ENCODE measurements at regions not wholly inside any gene's neighbourhood (a gene's known extent, or its start where the extent isn't known, plus 50 kb on each side); places are given as distances from the start of the nearest gene placed in this dataset.
"Not testable (repeated sequence)": the region's sequence is repeated elsewhere in the genome, so short reads cannot be mapped to it uniquely, and the experiment has no call there.

DNA sequence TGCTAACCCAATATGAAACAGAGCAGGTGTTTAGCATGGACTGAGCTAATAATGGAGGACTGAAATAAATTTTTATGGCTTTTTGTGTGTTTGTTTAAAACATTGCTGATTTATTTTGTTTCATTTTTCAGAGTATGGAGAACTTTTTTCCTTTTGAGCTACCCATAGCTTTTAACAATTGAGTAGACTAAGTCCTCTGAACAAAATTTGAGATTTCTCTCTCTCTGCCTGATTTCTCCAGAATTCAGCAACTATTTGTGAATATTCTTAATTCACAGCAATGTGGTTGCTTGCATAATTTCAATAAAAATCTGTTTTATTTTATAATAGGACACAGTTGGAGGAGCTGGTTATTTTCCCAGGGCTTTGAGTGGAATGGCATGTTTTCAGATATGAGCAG lies 103.7 kb downstream of the TPBG start:
- TF ChIP-seq, protein P1, sequence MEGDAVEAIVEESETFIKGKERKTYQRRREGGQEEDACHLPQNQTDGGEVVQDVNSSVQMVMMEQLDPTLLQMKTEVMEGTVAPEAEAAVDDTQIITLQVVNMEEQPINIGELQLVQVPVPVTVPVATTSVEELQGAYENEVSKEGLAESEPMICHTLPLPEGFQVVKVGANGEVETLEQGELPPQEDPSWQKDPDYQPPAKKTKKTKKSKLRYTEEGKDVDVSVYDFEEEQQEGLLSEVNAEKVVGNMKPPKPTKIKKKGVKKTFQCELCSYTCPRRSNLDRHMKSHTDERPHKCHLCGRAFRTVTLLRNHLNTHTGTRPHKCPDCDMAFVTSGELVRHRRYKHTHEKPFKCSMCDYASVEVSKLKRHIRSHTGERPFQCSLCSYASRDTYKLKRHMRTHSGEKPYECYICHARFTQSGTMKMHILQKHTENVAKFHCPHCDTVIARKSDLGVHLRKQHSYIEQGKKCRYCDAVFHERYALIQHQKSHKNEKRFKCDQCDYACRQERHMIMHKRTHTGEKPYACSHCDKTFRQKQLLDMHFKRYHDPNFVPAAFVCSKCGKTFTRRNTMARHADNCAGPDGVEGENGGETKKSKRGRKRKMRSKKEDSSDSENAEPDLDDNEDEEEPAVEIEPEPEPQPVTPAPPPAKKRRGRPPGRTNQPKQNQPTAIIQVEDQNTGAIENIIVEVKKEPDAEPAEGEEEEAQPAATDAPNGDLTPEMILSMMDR (conservative IDR thresholded peaks at IDR 0.05 in 1 of 2, IDR thresholded peaks at IDR 0.05 in 1 of 2; ENCODE audit: low read depth in 1 of 2, low read length in 2 of 2) = no peak
- TF ChIP-seq EZH2 (IDR thresholded peaks at IDR 0.05; ENCODE audit: low read length, missing control alignments) = no peak
- no peak overlapping the region for H3K4me2 ChIP-seq (ENCODE audit: extremely low read depth, insufficient read depth, low read length)
- no peaks in the 10 kb centered on the region for H3K79me2 ChIP-seq (ENCODE audit: control insufficient read depth, insufficient read depth, low read length)
- no peak overlapping the region for H3K27ac ChIP-seq (ENCODE audit: insufficient read depth, low read length)
- H3K9me3 ChIP-seq (ENCODE audit: control insufficient read depth, insufficient read depth, low read depth, low read length) = no peaks in the 10 kb centered on the region
- H4K20me1 ChIP-seq (ENCODE audit: control insufficient read depth, extremely low read depth, insufficient read depth, low read length) = no peaks in the 10 kb centered on the region
- no peaks in the 10 kb centered on the region for H3K4me1 ChIP-seq (ENCODE audit: control insufficient read depth, extremely low read depth, insufficient read depth, low read length)
- no peak overlapping the region for H2AFZ ChIP-seq (ENCODE audit: low read length)
- no peak overlapping the region for H3K9ac ChIP-seq (ENCODE audit: insufficient read depth, low read length)
- DNase-seq (ENCODE audit: low read depth in 2 of 2) = peak in 1 of 2 donors; percentile 1
- H3K4me3 ChIP-seq (replicated peaks in 1 of 4; ENCODE audit: control extremely low read depth in 1 of 4, insufficient read depth in 1 of 4, low read depth in 3 of 4, low read length in 4 of 4) = no peak overlapping the region
- no peaks in the 10 kb centered on the region for H3K27me3 ChIP-seq (ENCODE audit: control insufficient read depth, insufficient read depth, low read length)
- no peaks in the 10 kb centered on the region for H3K36me3 ChIP-seq (ENCODE audit: control insufficient read depth, insufficient read depth, low read length)

DNA sequence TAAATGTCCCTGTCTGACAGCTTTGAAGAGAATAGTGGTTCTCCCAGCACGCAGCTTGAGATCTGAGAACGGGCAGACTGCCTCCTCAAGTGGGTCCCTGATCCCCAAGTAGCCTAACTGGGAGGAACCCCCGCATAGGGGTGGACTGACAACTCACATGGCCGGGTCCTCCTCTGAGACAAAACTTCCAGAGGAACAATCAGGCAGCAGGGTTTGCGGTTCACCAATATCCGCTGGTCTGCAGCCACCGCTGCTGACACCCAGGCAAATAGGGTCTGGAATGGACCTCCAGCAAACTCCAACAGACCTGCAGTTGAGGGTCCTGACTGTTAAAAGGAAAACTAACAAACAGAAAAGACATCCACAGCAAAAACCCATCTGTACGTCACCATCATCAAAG lies 106.5 kb downstream of the TPBG start:
- H3K4me3 ChIP-seq (replicated peaks in 1 of 4; ENCODE audit: control extremely low read depth in 1 of 4, insufficient read depth in 1 of 4, low read depth in 3 of 4, low read length in 4 of 4); H3K9ac ChIP-seq (ENCODE audit: insufficient read depth, low read length); H2AFZ ChIP-seq (ENCODE audit: low read length); H3K4me2 ChIP-seq (ENCODE audit: extremely low read depth, insufficient read depth, low read length); H3K36me3 ChIP-seq (ENCODE audit: control insufficient read depth, insufficient read depth, low read length); H3K27ac ChIP-seq (ENCODE audit: insufficient read depth, low read length); H3K9me3 ChIP-seq (ENCODE audit: control insufficient read depth, insufficient read depth, low read depth, low read length); H3K4me1 ChIP-seq (ENCODE audit: control insufficient read depth, extremely low read depth, insufficient read depth, low read length); H3K27me3 ChIP-seq (ENCODE audit: control insufficient read depth, insufficient read depth, low read length); H3K79me2 ChIP-seq (ENCODE audit: control insufficient read depth, insufficient read depth, low read length); DNase-seq (ENCODE audit: low read depth in 2 of 2); H4K20me1 ChIP-seq (ENCODE audit: control insufficient read depth, extremely low read depth, insufficient read depth, low read length): not testable (repeated sequence)

DNA sequence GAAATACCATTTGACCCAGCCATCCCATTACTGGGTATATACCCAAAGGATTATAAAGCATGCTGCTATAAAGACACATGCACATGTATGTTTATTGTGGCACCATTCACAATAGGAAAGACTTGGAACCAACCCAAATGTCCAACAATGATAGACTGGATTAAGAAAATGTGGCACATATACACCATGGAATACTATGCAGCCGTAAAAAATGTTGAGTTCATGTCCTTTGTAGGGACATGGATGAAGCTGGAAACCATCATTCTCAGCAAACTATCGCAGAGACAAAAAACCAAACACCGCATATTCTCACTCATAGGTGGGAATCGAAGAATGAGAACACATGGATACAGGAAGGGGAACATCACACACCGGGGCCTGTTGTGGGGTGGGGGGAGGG lies 111.5 kb downstream of the TPBG start:
- not testable (repeated sequence) for H3K27me3 ChIP-seq (ENCODE audit: control insufficient read depth, insufficient read depth, low read length); H3K9ac ChIP-seq (ENCODE audit: insufficient read depth, low read length); H3K79me2 ChIP-seq (ENCODE audit: control insufficient read depth, insufficient read depth, low read length); H3K36me3 ChIP-seq (ENCODE audit: control insufficient read depth, insufficient read depth, low read length); H3K4me2 ChIP-seq (ENCODE audit: extremely low read depth, insufficient read depth, low read length); H3K4me3 ChIP-seq (replicated peaks in 1 of 4; ENCODE audit: control extremely low read depth in 1 of 4, insufficient read depth in 1 of 4, low read depth in 3 of 4, low read length in 4 of 4); H2AFZ ChIP-seq (ENCODE audit: low read length); H4K20me1 ChIP-seq (ENCODE audit: control insufficient read depth, extremely low read depth, insufficient read depth, low read length); H3K4me1 ChIP-seq (ENCODE audit: control insufficient read depth, extremely low read depth, insufficient read depth, low read length); H3K27ac ChIP-seq (ENCODE audit: insufficient read depth, low read length); DNase-seq (ENCODE audit: low read depth in 2 of 2); H3K9me3 ChIP-seq (ENCODE audit: control insufficient read depth, insufficient read depth, low read depth, low read length)

DNA sequence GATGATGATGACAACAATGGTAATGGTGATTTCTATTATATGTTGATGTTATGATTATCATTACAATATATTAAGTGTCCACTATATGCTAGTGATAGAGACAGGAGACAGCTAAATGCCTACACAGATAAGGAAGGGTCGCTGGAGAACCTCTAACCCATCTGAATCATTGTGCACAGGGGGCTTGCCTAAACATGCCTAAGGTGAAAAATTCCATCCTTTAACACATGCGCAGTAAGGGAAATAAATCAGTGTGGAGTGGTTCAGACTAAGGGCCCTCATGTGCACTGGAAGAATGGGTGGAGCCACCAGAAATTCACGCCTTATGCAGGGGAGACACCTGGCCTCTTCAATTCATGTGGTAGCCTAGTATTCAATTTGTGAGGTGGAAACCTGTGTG lies 120.4 kb downstream of the TPBG start:
- no peaks in the 10 kb centered on the region for H3K36me3 ChIP-seq (ENCODE audit: control insufficient read depth, insufficient read depth, low read length)
- DNase-seq (ENCODE audit: low read depth in 2 of 2) = no peak
- no peak overlapping the region for H2AFZ ChIP-seq (ENCODE audit: low read length)
- H3K9me3 ChIP-seq (ENCODE audit: control insufficient read depth, insufficient read depth, low read depth, low read length) = no peaks in the 10 kb centered on the region
- TF ChIP-seq EZH2 (IDR thresholded peaks at IDR 0.05; ENCODE audit: low read length, missing control alignments) = no peak
- TF ChIP-seq, protein P1 (conservative IDR thresholded peaks at IDR 0.05 in 1 of 2, IDR thresholded peaks at IDR 0.05 in 1 of 2; ENCODE audit: low read depth in 1 of 2, low read length in 2 of 2) = no peak
- no peak overlapping the region for H3K4me3 ChIP-seq (replicated peaks in 1 of 4; ENCODE audit: control extremely low read depth in 1 of 4, insufficient read depth in 1 of 4, low read depth in 3 of 4, low read length in 4 of 4)
- no peak overlapping the region for H3K4me2 ChIP-seq (ENCODE audit: extremely low read depth, insufficient read depth, low read length)
- H3K27me3 ChIP-seq (ENCODE audit: control insufficient read depth, insufficient read depth, low read length) = no peaks in the 10 kb centered on the region
- no peak overlapping the region for H3K9ac ChIP-seq (ENCODE audit: insufficient read depth, low read length)
- H4K20me1 ChIP-seq (ENCODE audit: control insufficient read depth, extremely low read depth, insufficient read depth, low read length) = no peaks in the 10 kb centered on the region
- H3K4me1 ChIP-seq (ENCODE audit: control insufficient read depth, extremely low read depth, insufficient read depth, low read length) = no peaks in the 10 kb centered on the region
- no peak overlapping the region for H3K27ac ChIP-seq (ENCODE audit: insufficient read depth, low read length)
- no peaks in the 10 kb centered on the region for H3K79me2 ChIP-seq (ENCODE audit: control insufficient read depth, insufficient read depth, low read length)

All from fibroblast of lung (primary cell).